CD4-positive, alpha-beta T cell treated with Interleukin-4 for 4 hours (primary cell): ENCODE measurements at regions not wholly inside any gene's neighbourhood (a gene's known extent, or its start where the extent isn't known, plus 50 kb on each side); places are given as distances from the start of the nearest gene placed in this dataset.
"Not testable (repeated sequence)": the region's sequence is repeated elsewhere in the genome, so short reads cannot be mapped to it uniquely, and the experiment has no call there.

Experiments used
- DNase-seq: peaks from one replicate; pipeline ENCODE4 v3.0.0-alpha.2; 2020

DNA sequence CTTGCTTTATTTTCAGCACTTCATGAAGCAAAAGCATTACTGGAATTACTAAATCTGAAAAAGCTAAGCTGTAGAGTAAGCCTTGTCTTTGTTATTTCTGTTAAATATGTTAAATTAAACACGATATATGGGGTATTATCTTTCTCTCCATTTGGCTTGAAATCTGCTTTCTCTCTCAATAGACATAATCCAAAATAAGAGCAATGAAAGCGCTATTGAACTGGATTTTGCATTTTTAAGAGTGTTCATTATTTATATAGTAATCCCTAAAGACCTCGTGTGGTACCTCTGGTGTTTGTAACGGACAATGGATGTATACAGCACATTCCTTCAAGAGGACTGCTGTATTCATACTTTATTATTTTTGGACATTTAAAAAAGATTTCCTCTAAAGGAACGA is 91.5 kb upstream of the KCNE2 start:
- DNase-seq, result no peak

DNA sequence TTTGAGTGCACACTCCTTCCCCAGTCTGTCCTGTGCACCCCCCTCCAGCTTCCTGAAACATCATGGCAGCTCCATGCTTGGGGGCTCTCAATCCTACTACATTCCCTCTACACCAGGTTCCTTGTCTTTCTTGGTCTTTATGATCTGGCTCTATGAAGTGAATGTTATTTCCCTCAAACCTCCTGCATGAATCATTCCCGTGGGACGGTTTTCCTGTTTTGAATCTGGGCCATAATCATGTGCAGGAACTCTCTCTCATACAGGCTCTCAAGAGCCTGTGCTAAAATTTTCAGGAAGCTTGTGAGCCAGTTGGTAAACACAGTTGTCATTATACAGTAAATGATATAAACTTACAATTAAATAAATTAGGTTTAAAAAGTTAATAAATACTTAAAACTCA is 89.8 kb upstream of the KCNE2 start:
- DNase-seq, result no peak

DNA sequence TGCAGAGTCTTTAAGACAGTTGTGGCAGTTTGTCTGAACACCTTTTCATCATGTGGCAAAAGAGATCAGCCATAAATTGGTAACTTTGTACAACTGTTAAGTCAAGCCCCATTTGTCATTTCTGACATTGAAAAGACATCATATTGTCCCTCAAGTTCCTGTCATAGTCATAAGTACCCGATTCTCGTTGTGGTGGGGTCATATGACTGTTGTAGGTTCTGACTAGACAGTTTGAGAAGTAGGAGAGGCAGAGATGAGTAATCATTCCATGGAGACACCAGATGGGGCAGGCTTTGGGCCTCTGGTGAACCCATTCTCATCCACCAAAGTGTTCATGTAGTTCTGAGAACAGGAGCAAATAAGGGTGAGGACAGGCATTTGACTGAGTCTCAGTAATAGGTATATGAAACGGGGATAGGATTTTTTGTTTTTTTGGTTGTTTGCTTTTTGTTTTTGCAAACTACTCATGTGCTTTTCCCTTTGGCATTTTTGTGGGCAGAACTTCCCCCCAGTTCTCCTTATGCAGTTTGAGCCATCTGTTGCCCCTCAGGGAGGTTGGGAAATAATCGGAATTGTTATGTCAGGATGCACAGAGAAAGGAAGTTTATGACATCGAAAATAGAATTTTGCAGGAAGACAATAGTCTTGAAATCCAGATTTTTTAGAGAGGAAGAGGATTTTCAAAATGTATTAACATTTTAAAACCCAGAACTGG is 86.9 kb upstream of the KCNE2 start:
- DNase-seq, result no peak

DNA sequence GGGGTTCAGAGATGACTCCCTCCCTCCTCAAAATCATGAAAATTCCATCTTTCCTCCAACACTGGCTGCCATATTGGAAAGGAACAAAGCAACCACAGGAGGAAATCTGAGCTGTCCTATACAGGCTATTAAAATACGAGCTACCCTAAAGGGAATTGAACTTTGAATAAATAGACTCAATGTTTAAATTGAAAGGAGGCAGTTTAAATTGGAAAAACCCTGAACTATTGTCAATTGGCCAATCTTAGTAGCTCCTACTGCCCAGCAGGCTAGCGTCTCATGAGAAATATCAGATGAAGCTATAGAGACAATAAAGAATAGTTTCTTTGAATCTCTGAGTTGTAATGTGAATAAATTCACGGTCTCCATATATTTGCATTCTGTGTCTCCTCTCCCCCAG is 85.4 kb upstream of the KCNE2 start:
- no peak for DNase-seq

DNA sequence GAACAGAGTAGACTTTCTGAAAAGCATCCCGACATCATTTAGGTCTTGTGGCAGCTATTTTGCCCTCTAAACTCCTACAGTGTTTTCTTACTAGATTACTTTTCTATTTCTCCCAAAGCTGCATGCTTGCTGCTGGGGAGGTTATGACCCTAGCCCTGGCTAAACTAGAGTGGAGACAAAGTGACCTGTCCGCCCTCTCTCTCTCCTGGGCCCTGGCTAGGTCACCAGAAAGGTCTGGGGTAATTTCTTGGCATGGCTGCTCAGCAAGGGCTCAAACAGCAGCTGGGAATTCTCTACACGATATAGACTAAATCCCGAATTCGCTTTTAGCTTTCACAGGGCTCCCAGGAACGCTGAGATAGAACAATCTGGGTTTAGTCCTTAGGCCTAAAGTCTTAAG is 84.5 kb upstream of the KCNE2 start:
- no peak for DNase-seq

DNA sequence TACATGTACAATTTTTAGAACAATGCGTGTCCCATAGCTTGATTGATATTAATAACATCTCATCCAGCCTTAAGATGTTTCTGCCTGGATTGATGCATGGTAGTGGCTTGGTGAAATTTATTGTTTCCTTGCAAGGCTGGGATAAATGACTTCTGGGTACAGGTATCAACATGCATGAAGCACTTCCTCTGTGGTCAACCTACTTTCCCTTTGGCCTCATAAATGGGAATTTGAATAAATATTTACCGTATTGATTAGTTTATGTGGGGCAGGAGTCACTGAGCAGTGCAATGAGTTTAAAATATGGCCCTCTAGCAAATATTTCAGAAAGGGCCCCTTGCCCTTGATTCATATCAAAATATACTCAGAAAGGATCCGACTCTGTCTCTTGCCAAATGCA is 83.9 kb upstream of the KCNE2 start:
- DNase-seq, result no peak

DNA sequence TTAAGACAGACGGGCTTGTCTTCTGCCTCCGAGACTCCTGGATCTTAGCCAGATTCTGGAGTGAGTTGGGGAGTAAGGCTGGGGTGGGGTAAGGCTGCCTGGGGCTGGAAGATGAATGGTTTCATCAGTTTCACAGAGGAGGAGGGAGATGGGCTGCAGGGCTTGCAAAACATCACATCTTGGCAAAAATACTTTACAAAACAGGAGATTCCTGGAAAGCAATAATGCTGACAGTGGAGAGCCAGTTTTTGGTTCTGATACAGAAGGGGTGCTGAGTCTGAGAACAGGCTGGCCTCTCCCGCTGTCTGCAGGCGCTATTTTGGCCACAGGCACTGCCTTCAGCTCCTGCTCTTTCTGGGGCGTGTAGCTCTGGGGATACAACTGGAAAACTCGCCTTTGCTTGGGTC is 83.4 kb upstream of the KCNE2 start:
- no peak for DNase-seq

DNA sequence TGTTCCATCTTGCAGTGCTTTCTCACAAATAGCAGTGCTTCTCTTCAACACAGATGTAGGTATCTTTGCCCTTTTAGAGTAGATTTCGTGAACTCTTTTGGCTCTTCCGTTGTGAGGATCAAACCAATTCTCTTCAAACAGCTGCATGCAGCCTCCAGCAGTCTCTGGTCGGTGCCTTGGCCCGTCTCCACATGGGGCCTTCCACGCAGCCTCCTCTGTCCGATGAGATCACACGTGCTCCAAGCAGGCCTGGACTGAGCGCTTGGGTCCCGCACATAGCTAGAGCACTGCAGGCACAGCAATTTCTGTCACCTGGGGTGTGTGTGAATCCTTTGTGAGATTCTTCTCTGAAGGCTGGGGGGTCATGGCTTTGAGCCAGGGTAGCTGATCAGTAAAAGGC is 82.8 kb upstream of the KCNE2 start:
- no peak for DNase-seq

DNA sequence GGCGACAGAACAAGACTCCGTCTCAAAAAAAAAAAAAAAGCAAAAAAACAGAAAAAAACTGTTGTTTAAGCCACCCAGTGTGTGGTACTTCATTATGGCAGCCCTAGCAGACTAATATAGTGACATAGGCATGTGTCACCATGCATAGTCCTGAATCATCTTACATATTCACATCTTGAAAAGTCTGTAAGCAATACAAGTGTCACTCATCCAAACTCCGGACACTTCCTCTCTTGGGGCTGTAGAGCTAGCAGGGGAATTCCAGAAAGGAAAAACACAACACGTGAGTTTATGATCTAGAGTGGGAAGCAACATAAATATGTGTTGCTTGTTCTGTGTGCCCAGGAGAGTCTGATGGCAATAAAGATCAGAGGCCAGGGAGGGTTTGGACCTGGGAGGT is 81.6 kb upstream of the KCNE2 start:
- no peak for DNase-seq

DNA sequence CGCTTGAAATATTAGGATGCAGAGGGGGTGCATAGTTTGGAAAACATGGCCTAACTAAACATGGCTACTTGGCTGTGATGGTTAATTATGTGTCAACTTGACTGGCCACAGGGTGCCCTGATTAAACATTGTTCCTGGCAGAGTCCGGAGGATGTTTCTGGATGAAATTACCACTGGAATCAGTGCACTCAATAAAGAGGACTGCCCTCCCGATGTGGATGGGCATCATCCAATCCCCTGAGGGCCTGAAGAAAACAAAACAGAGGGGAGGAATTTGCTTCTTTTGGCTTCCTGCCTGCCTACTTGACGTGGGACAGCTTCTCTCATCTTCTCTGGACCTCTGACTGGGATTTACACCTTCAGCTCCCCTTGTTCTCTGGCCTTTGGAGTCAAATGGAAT is 79.1 kb upstream of the KCNE2 start:
- no peak for DNase-seq

DNA sequence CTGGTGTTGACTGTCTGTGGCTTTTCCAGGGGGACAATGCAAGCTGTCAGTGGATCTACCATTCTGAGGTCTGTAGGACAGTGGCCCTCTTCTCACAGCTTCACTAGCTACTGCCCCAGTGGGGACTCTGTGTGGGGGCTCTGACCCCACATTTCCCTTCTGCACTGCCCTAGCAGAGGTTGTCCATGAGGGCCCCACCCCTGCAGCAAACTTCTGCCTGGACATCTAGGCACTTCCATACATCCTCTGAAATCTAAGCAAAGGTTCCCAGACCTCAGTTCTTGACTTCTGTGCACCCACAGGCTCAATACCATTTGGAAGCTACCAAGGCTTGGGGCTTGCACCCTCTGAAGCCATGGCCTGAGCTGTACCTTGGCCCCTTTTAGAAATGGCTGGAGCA is 75.8 kb upstream of the KCNE2 start:
- DNase-seq, result not testable (repeated sequence)

DNA sequence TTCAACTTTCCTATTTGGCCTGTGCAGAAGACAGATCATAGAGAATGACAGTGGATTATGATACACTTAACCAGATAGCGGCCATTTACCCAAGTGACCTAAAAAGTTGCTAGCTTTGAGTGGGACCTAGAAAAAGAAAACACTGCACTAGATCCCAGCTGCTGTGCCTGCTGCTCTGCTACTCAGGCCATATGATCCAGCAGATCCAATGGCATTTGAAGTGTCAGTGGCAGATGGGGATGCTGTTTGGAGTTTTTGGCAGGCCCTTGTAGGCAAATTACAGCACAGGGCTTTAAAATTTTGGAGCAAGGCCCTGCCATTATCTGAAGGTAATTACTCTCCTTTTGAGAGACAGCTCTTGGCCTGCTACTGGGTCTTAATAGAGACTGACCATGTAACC is 74.0 kb upstream of the KCNE2 start:
- no peak for DNase-seq

DNA sequence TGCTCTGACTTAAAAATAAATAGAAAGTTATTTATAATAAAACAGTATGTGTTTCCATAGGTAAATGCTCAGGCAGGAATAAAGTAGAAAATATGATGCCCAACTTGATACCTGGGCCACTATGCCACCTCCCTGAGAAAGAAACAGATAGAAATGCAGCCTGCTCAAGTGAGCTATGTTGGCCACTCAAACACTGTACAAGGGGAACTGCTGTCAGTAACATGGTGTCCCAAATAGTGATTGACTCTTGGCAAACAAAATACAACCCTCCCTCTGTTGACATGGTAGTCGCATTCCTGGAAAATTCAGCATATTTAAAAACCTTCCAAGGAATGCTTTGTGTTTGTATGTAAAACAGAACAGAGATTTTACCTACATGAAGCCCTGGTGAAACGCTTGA is 66.9 kb upstream of the KCNE2 start:
- no peak for DNase-seq

DNA sequence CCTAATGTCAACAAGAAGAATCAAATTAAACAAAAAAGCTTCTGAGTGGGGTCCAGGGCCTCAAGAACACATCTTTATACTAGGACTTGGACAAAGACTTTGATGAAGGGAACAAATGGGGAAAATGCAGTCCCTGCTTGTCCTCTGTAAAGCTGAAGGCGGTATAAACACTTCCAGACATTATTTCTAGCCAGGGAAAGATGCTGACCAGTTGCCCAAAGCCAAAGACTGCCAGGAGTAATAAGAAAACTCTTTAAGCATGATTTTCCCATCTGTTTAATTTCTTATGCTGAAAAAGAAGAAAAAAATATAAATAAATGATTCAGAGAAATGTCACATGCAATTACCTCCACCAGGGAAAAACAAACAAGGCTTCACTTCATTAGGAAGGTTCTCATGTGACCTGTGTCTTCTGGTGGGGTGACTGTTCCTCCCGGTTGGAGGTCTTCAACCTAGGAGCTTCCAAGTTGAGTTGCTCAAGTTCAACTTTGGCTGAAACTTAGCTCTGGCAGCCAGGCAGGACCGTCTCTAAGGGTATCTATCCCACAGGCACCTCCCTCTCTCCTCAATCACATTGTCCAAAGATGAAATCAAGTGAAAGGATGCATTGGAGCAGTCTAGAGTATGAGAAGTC is 65.2 kb upstream of the KCNE2 start:
- no peak for DNase-seq

DNA sequence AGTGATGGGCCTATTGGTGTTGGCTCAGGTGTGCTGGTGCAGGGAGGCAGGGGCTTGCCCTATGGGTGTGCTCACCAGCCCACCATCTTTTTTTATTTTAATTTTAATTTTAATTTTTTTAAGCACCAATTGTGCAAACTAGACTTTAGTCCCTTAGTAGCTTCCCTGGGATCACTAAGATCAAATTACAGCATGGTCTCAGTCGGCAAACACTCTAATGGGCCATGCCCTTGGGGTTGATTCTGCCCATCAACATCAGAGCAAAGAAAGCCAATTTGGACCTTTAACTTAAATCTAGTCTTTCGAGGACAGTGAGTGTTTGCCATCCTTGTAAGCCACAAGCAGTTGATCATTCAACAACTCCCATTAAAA is 64.7 kb upstream of the KCNE2 start:
- DNase-seq, result no peak

DNA sequence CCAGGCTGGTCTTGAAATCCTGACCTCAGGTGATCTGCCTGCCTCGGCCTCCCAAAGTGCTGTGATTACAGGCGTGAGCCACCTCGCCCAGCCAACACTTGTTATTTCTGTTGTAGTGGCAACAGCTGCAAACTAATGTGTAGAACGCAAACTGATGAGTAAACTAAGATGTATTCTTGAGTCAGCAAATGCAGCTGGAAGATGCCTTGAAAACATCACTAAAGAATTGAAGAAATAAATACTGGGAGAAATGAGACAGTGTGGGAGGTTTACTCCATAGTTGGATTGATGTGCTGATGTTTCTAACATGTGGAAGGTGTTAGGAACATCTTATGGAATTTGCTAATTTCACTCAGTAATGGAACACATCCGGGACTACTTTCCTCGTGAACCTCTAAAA is 61.3 kb upstream of the KCNE2 start:
- no peak for DNase-seq

DNA sequence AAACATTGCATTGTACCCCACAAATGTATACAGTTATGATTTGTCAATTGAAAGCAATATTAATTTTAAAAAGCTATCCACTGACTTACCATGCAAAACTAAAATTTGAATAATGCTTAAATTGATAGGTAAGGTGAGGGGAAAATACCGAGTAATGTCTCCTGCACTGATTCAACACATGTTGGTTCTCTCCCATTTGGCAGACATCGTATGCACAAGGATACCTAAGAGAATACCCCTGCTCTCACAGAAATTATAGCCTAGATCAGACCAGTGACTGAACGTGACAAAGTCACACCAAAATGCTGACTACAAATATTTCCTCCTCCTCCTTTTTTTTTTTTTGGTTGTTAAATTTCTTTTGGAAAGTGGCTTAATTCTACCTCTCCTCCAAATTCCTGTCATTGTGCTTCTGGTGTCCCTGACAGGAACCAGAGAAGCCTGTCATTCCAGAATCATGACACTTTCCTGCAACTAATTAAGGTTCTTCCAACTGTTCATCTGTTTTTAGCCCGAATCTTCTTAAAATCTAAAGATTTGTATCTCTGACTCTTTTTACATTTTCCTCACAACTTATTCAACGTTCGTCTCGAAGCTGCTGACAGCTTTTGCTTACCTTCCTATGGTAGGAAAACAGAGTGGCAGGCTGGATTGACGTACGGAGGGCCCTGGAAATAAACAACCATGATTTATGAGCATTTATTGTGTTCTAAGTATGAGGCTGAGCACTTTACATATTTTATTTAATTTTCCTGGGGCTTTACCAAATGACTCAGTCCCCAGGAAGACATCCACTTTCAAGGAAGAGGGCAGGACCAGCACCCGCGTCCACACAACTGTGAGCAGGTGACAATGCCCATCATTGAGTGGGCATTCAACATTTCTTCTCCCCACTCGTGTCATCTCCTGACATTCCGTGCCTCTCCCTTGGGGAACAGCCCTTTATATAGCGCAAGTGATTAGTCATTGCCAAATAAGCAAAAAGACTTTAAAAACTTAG is 57.9 kb upstream of the KCNE2 start:
- DNase-seq, result no peak

DNA sequence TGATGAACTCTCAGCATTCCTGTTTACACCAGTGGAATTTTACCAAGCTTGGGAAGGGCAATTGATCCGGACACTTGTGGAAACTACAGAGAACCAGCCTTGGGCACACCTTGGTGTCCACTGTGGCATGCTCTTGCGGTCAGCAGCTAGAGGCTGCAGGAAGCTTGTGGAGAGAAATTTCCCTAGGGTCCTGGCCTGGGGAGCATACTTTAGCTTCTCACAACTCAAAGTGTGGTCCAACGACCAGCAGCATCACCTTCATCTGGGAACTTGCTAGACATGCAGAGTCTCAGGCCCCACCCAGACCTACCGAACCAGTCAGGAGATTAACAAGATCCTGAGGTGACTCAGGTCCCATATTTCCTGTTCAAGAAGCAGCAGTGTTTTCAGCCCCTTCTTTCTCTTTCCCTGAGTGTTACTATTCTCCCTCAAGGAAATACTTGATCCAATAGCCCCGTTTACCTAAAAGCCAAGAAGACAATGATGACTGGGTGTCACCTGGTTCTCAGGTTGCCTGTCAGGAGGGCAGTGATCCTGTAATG is 55.7 kb upstream of the KCNE2 start:
- DNase-seq, result no peak

DNA sequence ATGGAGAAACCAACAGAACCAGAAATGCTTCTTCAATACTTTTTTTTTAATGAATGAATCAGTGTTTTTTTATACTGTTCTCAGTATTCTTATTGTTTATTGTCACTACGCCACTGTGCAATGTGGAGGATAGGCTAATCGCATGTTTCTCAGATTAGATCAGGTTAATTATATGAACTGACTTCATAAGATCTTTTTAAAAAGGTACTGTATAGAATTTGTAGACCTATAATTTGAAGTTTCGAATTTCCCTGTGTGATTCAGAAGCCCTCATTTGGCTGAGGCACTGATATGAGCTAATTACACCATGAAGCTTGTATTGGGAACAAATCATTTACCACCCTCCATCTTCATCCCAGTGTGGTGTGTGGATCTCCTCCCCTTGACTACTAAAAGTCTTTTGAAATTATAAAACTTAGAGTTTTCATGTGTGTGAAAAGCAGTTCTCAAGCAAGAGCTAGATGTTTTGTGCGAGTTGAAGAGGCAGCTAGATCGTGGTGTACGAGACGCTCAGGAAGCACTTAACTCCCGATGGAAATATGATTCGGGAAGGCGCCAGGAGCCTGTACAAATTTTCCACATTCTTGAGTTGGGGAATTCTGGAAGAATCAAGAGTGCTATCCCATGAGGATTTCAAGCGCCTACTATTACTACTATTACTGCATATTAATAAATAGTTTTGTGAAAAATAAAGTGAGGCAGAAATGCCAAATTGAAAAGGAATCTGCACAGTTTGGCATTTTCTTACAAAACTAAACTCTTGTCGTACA is 52.1 kb upstream of the KCNE2 start:
- no peak for DNase-seq

DNA sequence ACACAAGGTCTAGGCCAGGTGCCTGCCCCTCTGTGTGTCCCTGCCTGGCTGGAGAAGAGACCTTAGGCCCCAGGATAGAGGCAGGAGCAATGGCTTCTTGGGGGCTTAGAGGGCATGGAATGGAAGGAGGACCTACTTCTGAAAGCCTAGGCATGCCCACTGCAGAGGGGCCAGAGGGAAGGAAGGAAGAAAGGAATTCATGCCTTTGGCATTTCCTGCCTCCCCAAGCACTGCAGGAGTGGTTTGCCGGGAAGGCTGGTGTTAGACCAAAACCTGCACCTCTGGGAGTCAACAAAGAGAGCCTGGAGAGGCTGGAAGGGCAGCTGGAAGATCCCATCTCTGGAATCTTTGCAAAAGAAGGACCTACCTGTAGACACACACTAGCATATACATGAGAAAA is 50.7 kb upstream of the KCNE2 start:
- DNase-seq, result no peak
